Renal pelvis (tissue), 1 donor: ENCODE measurements at regions not wholly inside any gene's neighbourhood (a gene's known extent, or its start where the extent isn't known, plus 50 kb on each side); places are given as distances from the start of the nearest gene placed in this dataset.

ENCODE experiments used
- DNase-seq: peaks from one replicate; pipeline ENCODE4 v3.0.0-alpha.2; 2013

DNA sequence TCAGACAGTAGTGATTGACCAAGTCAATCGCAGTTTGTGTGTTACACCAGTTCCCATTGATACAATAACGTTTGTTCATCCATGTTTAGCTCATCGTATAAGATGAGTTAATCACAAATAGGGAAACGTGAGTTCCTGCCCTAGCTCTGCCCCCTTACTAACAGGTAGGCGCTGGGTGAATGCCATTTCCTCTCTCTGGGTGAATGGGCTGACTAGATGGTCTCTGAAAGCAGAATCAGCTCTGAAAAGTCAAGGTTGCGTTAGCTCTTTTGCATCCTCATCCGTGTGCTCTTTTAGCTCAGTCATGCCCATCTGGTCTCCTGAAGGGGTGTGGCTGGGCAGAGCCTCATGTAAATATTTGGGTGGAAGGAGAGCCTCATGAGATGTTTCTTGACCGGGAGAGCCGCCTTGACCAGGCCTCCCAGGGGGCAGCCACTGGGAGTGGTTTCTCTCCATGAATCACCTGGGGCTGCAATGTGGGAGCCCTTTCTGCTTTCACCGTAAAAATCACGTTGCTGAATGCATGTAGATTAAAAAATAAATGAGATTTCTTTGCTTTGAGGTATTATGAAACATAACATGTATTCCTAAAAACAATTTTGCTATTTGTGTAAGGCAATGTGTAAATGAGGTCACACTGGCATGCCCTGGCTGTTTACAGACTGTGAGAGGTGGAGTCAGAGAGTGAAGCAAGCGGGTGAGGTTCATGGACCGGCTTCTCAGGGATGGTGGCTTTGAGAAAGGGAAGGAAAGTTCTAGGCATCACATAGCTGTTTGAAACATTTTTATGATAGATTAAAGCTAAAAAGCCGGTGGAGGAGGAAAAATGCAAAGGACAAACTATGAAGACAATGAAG is 108.4 kb upstream of the RASGRP1 start:
- no peak for DNase-seq

- no peak for DNase-seq
These were observed 109.8 kb upstream of the RASGRP1 start for GRCh38 chr15:38674448-38674847.

DNA sequence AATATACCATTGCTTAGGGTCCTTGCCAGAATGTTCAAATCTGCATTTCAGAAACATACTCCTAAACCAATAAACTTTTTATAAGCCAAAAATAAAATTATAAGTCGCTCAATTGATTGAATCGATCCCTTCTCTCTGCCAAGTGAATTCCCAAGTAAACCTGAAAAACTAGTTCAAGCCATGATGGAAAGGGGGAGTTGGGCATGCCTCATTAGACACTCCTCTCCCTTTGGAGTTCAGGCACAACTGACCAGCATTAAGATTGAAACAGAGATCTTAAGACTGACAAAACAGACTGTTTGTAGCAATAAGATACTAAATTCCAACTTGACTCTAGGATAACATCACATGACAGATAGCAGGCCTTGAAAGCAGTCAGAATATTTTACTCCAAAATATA is 113.7 kb upstream of the RASGRP1 start:
- DNase-seq = no peak

- no peak for DNase-seq
These were observed 116.2 kb upstream of the RASGRP1 start for GRCh38 chr15:38680775-38681174.

GRCh38 chr15:38682363-38682762 is 117.7 kb upstream of the RASGRP1 start:
- DNase-seq = no peak

GRCh38 chr15:38682861-38683260 is 118.2 kb upstream of the RASGRP1 start:
- DNase-seq = no peak

GRCh38 chr15:38683382-38684242 is 119.0 kb upstream of the RASGRP1 start:
- DNase-seq = peak; percentile 33

DNA sequence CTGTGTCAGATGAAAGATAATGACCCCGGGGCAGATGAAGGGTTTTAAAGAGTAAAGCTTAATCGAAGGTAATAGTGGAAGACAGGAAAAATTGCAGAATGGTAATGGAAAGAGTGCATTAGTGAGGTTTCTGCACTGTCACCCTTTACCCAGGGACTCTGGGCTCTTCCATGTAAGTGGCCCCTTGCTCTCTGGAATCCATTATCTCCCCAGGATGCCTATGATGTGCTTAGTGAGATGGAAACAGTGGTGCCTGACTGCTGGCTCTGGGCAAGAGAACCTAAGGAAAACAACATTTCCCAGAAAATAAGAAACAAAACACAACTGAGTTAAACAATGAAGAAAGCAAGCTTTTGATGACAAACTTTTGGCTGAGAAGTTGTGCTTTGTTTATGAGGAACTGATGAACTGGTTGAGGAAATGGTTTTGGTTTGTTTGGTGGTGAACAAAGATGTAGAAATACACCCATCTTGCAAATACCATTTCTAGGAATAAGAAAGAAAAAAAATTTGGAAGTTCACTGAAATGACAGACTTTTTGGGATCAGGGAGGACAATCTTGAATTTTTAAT is 119.9 kb upstream of the RASGRP1 start:
- DNase-seq = no peak

- DNase-seq = no peak
These were observed 121.2 kb upstream of the RASGRP1 start for GRCh38 chr15:38685686-38686339.

GRCh38 chr15:38687340-38687739 is 122.7 kb upstream of the RASGRP1 start:
- DNase-seq = no peak

DNA sequence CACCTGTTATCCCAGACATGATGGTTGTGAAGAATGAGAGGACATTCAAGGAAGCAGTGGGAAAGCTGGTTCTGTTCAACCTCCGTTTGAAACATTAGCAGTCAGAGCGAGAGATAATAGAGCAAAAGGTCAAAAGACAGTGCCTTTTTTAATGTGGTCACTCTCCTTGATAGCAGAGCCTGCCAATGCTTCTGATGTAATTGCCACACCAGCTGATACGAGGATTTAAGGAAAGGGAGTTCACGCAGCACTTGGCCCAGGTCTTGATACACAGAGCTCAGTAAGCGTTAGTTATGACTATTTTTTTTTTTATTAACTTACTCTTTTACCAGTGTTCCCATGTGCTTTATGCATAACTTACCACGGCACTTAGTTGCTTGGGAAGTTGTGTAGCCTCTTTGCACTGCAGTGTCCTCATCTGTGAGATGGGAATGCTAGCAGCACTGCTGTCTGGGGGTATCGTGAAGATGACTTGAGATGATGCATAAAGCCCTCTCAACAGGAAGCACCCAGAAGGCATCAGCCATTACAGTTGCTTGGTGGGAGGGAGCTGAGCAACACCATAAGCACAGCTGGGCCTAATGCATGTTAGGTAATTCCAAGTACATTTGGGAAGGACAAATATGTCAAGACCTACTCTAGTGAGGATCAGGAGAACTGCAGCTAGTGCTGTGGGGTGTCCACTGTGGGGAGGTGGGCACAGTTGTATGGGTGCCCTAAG is 123.3 kb upstream of the RASGRP1 start:
- DNase-seq = no peak

DNA sequence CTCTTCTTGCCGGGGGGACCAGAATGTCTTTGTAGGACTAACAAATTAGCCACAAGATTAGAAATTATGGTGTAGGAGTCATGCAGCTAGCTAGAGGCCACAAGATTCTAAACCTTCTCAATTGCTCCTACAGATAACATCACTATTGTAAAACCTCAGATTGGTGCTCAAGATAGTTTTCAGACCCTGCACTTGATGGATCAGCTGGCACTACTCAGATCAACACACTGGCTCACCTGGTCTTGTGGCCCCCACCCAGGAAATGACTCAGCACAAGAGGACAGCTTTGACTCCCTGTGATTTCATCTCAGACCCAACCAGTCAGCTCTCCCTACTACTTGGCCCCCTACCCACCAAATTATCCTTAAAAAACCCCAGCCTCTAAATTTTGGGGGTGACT is 124.1 kb upstream of the RASGRP1 start:
- no peak for DNase-seq

DNA sequence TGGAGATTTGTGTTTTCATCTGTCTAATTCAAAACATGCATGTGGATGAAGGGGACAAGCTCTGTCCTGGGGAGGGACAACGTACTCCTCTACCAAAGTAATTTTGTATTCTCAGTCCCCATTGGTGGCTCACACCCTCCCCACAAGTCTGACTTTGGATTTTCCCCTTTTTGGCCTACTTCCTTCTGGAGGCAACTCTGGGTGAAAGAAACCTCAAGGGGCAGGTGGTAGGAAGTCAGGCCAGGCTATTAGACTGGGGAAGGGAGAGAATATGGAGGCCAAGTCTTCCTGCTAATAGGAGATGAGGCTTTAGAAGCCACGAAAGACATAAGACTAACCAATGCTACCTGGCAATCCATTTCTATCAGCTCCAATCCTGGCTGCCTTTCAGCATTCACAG is 124.9 kb upstream of the RASGRP1 start:
- no peak for DNase-seq

- DNase-seq = no peak
These were observed 125.6 kb upstream of the RASGRP1 start for GRCh38 chr15:38690216-38690615.

DNA sequence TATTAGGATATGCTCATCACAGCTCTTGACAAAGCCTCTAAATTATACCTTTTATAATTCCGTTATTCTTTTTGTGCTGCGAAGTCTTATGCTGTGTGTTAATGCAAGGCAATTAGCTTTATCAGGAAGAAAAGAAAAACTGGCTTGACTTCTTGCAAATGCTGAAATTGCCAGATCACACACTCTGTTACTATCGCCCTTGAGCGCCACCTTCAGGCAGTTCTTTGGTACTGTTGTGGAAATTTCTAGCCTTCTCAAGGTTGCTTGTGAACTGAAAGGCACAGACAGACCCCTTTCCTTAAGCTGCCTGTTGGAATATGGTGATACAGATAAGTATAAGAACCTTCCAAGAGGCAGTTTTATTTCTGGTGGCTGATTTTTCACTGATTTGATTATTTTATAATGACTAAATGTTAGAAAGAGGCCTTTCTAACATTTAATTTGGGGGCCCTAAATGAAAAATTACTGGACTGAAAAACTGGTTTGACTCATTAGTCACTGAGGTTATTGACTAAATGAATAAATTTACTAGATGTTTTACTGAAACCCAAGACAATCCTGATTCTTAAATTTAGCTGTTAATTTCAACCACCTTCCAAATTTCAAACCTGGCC is 126.2 kb upstream of the RASGRP1 start:
- DNase-seq = peak; percentile 84

DNA sequence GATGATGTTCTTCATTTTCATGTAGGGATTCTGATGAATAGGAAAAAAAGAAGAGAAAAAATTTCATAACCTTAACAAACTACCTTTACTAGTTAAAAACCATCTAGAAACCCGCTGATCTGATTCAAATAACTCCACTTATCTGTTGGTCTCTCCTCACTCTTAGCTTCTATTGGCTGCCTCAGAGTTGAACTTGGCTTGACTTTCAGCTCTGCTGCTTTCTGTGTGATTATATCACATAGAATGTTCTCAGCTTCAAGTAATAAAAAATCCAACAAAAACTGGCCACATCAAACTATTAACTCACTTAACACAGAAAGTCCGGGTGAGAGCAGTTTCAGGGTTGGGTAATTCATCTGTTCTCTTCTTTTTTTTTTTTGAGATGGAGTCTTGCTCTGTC is 126.8 kb upstream of the RASGRP1 start:
- no peak for DNase-seq

GRCh38 chr15:38691965-38692788 is 127.6 kb upstream of the RASGRP1 start:
- DNase-seq = no peak

GRCh38 chr15:38692789-38693062 is 128.1 kb upstream of the RASGRP1 start:
- no peak for DNase-seq

DNA sequence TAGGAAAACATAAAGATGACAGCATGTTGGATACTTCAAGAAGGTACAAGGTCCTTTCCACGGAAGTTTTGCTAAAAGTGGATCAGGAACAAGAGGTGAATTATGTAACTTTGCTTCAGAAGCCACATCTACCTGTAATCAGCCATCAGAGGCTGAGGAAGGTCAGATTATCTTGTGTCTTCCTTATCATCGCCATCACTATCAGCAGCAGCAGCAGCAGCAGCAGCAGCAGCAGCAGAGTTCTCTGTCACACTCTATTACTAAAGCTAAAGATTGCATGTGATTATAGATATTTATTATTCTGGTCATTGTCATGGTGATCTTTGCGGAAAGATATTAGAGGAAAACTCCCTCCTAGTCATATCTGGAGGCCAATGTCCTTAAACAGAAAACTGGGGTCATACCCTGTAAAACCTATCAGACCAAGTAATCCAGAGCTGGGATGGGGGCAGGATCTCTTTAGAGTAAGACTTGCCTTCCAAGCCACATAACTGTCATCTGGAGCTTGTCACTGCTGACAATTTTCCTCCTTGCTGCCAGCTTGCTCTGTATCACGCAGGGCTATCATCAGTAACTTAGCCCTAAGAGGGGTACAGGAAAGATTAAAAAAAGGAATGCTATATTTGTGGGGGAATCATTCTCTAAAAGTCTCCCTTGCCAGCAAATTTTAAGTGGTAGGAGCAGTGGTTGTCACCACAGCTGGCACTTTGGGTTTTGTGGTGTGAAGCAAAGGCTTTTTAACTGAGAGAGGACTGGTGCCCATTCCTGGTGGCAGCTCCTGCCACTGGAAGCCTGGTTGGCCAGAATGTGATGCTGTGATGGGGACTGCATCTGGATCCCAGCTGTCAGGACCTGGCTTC is 130.9 kb upstream of the RASGRP1 start:
- no peak for DNase-seq
